Activated CD4-positive, CD25-positive, alpha-beta regulatory T cell treated with anti-CD3 and anti-CD28 coated beads, Interleukin-2, amount 50 U/mL, for 16 hours (primary cell): ENCODE measurements at regions not wholly inside any gene's neighbourhood (a gene's known extent, or its start where the extent isn't known, plus 50 kb on each side); places are given as distances from the start of the nearest gene placed in this dataset.

Source experiments
- DNase-seq: peaks from one replicate; pipeline ENCODE4 v3.0.0-alpha.2; 2020; ENCODE audit warnings: low read depth, low spot score

DNA sequence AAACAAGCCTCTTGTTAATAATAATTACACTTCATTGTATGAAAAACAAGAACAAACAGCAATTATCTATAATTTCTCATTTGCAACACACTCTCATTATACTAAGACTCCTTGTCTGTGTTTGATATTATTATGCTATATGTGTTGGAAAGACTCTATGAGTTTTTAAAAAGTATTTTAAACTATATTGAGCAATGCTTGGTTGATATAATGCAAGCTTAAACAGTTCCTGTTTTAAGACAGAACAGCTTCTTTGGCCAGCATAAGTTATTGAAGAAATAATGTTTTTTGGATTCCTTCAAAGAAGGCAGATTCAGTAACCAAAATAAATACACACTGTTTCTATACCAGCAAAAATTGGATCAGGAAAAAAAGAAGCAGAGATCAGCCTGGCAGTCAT is 871.4 kb downstream of the MAT2B start:
- no peak for DNase-seq

DNA sequence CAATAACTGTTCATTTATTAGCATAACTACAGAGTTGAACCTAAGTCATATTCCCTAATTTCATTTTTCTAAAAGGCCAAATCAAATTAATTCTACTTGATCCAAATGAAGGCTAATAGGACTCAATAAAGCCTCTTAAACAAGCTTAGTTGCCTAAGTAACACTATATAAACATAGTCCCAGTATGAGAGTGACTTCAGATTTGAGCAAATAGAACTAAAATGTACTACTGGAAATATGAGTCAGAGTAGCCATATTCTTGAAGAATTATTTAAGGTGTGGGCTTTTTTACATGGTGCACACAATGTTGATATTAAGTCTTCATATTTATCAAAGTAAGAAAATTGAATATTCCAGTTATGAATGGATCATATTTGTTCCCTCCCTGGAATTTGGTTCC is 872.3 kb downstream of the MAT2B start:
- DNase-seq: no peak

- no peak for DNase-seq
Measured at GRCh38 chr5:164383662-164384061, 878.2 kb downstream of the MAT2B start.

DNA sequence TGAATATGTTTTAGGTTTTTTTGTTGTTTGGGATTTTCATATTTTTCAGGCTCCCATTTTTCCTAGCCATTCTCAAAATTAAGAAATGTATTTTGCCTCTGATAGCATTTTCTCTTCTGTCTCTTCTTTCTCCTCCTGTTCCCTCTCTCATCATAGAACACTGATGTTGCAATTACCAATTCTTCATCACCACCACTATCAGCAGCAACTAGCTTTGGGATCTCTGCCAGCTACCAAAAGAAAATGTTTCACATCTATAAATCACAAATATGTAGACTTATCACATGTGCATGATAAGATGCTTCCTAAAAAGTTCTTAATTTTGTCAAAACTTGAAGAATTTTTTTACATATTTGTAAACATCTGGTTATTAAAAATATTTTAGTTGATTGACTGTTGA is 887.1 kb downstream of the MAT2B start:
- DNase-seq: no peak

DNA sequence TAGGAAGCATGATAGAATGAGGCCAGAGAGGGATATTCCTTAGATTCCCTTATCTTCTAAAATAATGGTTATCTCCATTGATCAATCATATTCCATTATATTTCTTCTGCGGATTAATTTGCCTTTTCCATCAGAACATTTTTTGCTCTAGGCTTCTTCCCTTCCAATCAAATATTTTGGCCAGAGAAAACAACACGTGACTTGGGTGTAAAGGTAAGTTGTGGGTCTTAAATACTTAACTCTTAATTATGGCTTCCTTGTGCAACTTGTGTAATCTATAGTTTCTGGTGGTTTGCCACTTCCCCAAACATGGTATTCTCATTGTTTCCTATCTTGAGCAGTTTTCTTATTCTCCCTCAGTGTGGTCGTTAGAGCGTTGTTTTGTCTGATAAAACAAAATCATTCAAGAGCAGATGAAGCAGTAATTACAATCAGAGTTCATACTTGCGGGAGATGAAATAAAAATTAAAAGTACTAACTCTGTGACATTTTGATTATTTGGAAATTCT is 889.3 kb downstream of the MAT2B start:
- no peak for DNase-seq

DNA sequence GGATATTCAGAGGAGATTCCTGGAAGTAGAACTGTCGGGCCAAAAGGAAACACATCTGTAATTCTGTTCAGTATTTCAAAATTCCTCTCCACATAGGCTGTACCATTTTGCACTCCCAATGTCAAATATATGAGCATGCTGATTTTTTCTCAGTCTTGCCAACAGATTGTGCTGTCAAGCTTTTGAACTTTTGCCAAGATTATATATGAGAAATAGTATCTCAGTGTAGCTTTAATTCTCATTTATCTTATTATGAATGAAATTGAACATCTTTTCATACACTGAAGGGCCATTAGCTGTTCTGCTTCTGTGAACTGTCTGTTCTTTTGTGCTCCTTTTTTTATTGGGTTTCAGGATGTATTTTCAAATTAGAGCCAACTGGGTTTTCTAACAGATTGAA is 907.1 kb downstream of the MAT2B start:
- DNase-seq: no peak

GRCh38 chr5:164420161-164420560 is 914.7 kb downstream of the MAT2B start:
- DNase-seq: no peak

GRCh38 chr5:164422400-164422799 is 917.0 kb downstream of the MAT2B start:
- no peak for DNase-seq

DNA sequence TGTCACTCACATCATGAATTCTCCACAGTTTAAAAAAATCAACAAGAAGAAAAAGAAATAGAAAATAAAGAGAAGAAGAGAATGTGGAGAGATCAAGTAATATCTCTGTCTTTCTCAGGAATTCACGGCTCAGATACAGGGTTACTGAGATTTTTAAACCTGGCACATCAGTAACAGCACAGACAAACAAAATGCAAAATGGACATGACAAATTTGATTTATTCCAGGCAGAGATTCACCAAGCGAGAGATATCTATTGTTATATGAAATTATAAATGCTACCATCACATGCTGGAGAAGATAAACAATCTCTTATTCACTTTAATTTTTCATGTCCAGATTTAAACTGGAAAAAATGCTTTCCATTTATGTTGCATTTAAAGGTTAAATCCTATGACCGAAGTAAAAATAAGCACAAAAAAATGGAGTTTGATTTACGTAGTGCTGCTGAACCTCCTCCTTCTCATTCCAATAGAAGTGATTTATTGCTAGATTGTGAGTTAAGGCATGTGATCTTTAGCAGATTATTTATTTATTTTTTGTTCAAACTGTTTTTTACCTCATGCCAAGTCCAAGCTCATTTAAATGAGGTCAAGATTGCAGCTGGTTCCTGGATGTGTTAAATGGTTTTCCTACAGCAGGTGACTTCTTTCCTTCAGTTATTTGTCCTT is 926.4 kb downstream of the MAT2B start:
- DNase-seq: no peak

DNA sequence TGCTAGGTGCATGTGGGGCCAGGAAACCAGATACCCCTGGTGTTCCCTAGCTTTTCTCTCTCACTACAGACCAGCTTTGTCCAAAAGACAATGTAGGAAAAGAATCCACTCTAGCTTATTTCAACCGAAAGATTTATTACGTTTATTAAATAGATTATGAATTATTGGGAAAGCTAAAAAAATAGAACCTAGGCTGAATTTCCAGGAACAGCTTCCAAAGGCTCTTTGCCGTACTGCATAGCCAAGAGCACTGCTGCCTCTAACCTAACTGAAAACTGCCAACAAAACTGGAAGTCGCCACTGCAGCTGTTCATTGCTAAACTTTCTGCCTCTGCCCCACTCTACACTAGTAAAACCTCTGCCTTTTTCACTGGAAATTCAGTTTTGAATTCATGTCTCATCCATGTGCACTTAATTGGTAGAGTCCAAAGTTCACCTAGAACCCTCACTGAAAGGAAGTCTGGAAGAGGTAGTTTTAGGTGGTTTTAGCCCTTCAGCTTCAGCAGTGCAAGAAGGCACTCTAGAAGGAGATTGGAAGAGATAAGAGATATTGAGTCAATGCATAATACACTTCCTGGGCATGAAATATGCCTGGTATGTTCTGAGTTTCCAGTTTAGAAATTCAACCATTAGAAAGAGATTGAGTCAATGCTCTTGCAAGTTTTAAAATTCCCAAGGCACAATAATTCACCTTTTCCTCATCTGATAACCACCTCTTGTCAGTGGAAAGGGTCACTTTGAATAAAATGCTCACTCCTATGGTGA is 927.9 kb downstream of the MAT2B start:
- DNase-seq: no peak

DNA sequence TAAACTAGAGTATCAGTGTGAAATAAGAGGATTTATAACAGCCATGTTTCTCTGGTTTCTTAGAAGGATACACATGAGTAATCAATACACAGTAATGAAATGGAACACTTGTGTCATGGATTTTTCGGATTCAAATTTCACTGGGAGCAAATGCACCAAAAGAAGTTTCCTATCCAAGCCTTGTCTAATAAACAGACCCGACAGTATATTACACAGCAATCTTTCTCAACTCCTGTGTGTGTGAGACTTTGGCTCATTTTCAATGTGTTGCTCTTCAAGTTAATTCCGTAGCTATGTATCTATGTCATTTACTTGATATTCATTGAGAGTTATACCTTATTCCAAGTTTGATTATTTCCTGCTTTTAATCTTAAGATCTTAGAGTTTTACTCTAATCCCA is 930.2 kb downstream of the MAT2B start:
- DNase-seq: no peak

DNA sequence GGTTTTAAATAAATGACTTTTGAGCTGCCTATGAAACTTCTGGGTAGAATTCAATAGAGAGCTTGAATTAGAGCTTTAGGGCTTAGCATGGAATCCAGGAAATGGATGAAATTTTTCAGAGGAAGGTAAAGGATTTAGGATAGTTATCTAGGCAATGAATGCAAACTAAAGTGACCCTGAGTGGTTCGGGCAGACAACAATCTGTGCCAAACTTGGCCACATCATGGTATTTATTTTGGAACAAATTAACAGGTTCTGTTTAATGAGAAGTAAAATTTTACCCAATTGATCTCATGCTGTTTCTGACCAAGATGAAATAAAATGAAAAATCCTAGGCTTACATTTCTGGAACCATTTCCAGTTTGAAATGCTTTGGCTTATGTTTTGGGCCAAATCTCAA is 934.4 kb downstream of the MAT2B start:
- no peak for DNase-seq

DNA sequence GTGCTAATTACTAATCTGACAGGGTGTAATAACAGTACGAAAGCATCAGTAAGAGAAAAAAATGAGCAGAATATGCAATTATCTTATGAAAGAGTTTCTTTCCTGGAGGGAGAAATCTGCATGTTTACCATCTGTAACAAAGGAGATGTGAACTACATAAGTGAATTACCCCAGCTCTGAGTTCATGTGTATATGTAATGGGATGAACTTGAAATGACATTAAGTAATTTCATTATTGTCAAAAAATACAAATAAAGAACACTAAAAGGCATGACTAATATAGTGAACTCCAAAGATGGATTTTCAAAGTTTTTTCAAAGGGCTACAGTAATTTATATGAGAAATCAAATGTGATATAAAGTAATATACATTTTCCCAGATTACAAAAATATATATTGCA is 944.0 kb downstream of the MAT2B start:
- no peak for DNase-seq

DNA sequence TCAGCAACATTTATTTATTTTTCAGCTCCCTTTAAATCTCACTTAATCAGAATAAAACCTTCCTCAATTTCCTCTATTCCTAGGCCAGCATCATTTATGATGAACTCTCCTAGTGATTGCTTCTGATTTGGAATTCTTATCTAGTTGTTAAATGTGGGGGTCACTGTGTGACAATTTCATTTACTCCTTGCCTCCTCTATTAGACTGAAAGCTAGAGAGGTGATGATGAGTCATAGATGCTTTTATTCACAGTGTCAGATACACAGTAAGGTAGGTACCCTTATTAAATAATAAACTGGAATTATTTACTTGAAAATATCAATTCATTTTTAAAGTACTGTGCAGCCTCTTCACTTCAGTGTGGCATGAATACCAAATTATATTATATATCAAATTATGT is 960.6 kb downstream of the MAT2B start:
- DNase-seq: no peak

DNA sequence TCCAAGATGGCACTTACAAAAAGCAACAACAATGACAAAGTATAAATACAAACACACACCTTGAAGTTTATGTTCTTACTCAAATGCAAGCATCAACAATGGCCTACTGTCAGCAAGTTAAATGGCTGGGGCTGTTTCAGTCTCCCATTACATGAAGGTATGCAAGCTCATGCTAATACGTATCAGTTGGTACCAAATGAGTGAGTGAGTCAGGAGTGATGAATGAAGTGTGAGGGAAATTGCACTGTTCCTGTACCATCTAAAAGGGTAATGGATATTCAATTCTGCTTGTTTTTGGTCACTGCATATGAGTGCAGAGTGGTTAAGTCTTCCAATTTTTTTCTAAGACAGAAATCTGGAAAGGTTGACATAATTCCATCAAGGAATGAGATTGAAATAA is 964.9 kb downstream of the MAT2B start:
- no peak for DNase-seq

GRCh38 chr5:164472165-164472564 is 966.7 kb downstream of the MAT2B start:
- DNase-seq: no peak

- no peak for DNase-seq
Measured at GRCh38 chr5:164475339-164475977, 970.0 kb downstream of the MAT2B start.

DNA sequence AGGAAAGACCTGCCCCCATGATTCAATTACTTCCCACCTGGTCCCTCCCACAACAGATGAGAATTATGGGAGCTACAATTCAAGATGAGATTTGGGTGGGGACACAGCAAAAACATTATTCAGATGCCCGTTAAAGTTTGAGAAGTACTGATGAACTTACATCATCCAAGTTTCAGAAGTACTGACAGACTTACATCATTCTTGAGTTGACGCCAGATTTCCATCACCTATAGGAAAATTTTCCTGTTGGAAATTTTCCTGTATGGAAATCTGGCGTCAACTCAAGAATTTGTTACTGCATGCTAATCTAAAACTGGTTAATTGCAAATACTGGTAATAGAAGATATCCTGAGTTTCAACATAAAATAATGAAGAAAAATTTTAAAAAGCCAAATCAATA is 975.9 kb downstream of the MAT2B start:
- no peak for DNase-seq

DNA sequence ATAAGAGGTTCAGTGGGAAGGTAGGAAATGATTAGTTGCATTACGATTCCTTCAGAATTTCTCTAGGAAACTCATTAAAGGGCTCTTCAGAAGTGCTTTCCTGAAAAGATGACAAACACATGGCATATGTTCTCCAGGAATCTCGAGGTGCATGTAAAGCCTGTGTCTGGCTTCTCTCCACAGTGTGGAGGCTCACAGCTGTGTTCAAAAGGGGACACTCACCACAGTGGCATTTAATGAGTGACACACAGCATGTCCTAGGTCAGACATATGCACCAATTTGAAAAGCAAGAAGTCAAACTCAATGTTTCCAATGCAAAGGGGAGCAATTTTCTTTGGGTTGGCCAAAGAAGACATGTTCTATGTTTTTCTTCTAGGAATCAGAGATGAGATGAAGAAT is 976.9 kb downstream of the MAT2B start:
- no peak for DNase-seq

GRCh38 chr5:164484948-164485347 is 979.5 kb downstream of the MAT2B start:
- DNase-seq: no peak

GRCh38 chr5:164487939-164488338 is 982.5 kb downstream of the MAT2B start:
- DNase-seq: no peak

GRCh38 chr5:164497311-164498064 is 992.1 kb downstream of the MAT2B start:
- DNase-seq: no peak
